ENCODE measurements at regions not wholly inside any gene's neighbourhood (a gene's known extent, or its start where the extent isn't known, plus 50 kb on each side); places are given as distances from the start of the nearest gene placed in this dataset.

GRCh38 chr5:53318303-53318702 is 162.1 kb upstream of the FST start:
- TF ChIP-seq, protein P1, sequence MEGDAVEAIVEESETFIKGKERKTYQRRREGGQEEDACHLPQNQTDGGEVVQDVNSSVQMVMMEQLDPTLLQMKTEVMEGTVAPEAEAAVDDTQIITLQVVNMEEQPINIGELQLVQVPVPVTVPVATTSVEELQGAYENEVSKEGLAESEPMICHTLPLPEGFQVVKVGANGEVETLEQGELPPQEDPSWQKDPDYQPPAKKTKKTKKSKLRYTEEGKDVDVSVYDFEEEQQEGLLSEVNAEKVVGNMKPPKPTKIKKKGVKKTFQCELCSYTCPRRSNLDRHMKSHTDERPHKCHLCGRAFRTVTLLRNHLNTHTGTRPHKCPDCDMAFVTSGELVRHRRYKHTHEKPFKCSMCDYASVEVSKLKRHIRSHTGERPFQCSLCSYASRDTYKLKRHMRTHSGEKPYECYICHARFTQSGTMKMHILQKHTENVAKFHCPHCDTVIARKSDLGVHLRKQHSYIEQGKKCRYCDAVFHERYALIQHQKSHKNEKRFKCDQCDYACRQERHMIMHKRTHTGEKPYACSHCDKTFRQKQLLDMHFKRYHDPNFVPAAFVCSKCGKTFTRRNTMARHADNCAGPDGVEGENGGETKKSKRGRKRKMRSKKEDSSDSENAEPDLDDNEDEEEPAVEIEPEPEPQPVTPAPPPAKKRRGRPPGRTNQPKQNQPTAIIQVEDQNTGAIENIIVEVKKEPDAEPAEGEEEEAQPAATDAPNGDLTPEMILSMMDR (IDR thresholded peaks at IDR 0.05; ENCODE audit: low read depth, low read length): no peak
- no peak overlapping the region for H3K4me3 ChIP-seq (ENCODE audit: low read depth, low read length)

- TF ChIP-seq, protein P1 (IDR thresholded peaks at IDR 0.05; ENCODE audit: low read depth, low read length): no peak
- no peak overlapping the region for H3K4me3 ChIP-seq (ENCODE audit: low read depth, low read length)
These were observed 161.1 kb upstream of the FST start for GRCh38 chr5:53319315-53319714.

DNA sequence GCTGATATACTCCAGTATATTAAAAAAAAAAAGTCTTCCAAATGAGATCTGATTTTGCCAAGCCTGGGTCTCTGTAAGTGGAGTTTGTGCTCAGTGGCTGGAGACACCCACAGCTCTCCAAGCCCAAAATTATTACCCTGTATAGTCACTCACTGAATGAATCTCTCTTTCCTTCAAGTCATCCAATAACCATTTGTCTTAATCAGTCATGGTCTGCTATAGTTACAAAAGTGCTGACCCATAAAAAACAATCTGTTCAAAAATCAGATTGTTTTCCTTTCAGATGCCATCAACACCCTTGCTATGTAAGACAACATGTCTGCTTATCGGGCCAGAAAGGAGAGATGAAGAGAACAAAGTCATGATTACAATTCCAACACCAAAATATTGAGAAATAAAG is 159.4 kb upstream of the FST start:
- H3K4me3 ChIP-seq (ENCODE audit: low read depth, low read length): no peak overlapping the region
- TF ChIP-seq, protein P1 (IDR thresholded peaks at IDR 0.05; ENCODE audit: low read depth, low read length): no peak

DNA sequence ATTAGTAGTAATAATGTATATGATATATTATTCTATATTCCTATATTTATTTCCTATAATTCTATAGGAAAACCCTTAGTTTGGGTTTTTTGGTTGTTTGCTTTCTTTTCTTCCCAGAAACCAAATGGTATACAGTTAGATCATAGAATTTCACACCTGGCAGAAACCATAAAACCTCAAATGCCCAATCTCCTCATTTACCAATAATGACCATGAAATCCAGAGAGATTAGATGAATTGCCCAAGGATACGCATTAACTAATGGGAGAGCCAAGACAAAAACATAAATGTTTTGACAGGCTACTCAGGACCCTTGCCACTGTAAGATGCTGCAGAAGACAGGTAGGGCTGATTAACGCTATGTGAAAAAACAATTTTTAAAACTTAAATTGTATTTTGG is 158.7 kb upstream of the FST start:
- TF ChIP-seq, protein P1 (IDR thresholded peaks at IDR 0.05; ENCODE audit: low read depth, low read length): no peak
- no peak overlapping the region for H3K4me3 ChIP-seq (ENCODE audit: low read depth, low read length)

DNA sequence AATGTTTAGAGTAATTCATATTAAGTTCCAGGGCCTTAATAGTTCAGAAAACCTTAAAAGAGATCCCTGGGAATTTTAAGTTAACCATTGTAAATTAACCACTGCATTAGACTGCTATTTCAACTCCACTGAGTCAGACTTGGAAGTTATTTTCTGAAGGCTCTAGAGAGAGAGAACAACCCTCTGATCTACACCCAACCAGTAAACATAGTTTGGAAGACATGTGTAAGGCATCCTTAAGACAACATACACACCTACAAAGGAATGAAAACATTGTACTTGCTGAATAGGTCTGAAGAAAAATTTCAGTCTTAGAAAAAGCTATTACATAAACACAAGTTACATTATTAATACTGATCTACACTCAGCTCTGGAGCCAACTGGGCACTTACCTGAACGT is 158.2 kb upstream of the FST start:
- H3K4me3 ChIP-seq (ENCODE audit: low read depth, low read length): no peak overlapping the region
- TF ChIP-seq, protein P1 (IDR thresholded peaks at IDR 0.05; ENCODE audit: low read depth, low read length): no peak

DNA sequence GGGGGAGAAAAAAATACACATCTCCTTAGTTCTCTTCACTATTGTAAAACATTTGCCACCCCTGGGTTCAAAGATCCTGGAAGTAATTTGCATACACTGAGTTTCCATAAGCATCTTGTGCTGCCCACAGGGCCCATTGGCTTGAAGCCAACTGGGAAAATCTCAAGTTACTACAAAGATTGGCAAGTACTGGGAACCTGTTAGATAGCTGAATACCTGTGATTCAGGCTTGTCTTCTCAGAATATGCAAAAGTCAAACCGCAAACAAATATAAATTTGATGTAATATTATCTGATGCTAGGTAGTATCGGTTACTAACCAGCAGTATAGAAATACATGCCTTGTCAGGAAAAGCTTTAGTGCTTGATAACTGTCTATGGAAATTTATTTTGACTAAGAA is 156.9 kb upstream of the FST start:
- no peak overlapping the region for H3K4me3 ChIP-seq (ENCODE audit: low read depth, low read length)
- TF ChIP-seq, protein P1 (IDR thresholded peaks at IDR 0.05; ENCODE audit: low read depth, low read length): no peak

DNA sequence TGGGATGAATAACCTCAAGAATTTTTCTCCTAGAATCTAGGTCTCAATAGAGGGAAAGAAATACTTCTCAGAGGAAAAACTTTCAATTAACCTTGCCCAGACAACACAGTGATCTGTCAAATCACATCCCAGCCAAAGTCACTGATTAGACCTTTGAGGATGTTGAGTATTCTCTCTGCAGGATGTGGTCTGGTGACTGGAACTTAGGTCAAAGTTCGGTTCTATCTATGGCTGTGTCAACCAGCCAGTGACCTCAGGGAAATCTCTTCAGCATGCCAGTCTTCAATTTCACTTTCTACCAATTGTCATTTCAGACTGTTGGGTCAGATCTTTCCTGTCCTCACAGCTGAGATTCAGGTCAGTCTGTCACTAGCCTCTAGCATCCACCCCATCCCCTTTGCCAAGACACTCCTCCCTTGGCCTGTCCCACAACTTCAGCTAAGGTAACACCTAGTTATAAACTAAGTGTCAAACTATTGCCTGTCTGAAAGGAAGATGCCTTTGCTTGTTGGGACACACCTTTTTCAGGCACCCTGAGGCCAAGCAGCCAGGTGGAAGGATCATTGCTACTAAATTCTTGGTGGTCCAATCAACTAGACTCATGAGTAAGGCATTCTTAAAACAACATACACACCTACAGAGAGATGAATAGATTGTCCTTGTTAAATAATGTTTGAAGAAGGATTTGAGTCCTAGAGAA is 156.3 kb upstream of the FST start:
- no peak overlapping the region for H3K4me3 ChIP-seq (ENCODE audit: low read depth, low read length)
- TF ChIP-seq, protein P1 (IDR thresholded peaks at IDR 0.05; ENCODE audit: low read depth, low read length): no peak
